HG03565 (cell line): ENCODE measurements at regions not wholly inside any gene's neighbourhood (a gene's known extent, or its start where the extent isn't known, plus 50 kb on each side); places are given as distances from the start of the nearest gene placed in this dataset.

ENCODE experiments used
- ATAC-seq: cut with Tn5 transposase; IDR thresholded peaks from one replicate; pipeline ENCODE4 v1.9.1; 2021; ENCODE audit warnings: mild to moderate bottlenecking, moderate library complexity; ENCODE audit not compliant: unreplicated experiment

GRCh38 chr3:22565393-22565792, 637.7 kb upstream of the UBE2E2 start:
- no peak for ATAC-seq

GRCh38 chr3:22568285-22568684, 634.8 kb upstream of the UBE2E2 start:
- ATAC-seq: no peak

DNA sequence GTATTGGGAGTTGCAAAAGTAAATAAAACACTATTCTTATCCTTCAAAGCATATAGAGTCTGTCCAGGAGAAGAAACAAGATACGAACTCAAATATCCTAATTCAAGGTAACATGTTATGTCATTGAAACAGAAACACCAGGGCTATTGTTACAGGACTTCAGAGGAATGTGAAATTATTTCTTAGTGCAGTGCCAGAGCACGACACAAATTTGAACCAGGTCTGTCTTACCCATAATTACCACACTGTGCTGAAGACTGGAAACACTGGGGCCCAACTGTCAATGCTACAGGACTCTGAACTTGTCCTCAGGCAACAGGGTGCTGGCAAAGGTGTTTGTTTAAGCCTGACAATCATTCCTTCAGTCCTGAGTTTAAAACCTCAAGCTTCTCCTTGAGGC, 633.6 kb upstream of the UBE2E2 start:
- ATAC-seq: no peak

DNA sequence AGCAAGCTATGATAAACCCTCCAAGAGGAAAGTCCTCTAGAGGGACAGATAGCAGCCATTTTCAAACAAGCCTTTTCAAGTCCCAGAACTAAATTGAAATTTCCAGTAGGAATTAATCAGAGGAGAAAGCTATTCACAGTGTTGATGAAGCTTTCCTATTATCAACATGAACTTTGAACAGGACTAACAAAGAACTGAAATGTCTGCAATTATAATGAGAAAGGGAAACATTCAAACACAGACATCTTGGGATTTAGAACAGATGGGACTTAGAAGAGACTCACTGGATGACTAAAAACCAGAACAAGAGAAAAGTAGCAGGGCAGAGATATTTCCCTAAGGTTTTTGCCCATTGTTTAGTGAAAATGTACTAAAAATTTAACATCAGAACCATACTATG, 622.1 kb upstream of the UBE2E2 start:
- no peak for ATAC-seq

DNA sequence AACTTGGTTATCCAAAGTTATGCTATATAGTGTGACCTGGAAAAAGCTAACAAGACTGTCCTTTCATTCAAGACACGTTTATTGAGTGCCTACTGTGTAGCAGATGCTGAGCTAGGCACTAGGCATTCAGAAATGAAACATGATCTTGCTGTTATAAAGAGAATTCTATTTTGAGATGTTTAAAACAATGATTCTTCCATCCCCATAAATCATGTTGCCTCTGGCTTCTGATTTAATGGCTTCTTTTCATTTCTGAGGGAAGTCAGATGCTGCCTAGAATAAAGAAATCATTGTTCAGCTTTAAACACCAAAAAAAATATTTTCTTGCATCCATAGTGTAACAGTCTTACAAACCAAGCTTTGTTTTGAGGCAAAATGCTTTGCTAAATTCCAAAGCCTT, 620.9 kb upstream of the UBE2E2 start:
- no peak for ATAC-seq

DNA sequence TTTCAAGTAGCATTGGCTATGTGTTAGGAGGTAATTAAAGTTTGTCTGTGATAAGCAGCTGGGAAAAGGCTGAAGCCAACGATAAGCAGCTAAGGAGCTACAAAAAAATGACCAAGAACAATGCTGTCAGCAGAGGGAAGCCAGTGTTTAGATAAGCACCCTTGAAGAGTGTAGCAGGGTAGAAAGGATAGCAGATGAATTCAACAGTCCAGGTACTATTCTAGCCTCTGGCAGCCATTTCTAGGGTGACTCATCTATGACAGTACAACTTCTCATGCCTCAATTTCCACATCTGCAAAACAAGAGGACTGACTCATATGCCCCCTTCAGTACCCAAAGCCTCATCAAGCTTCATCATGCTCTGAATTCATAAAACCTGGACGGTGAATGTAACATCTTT, 617.6 kb upstream of the UBE2E2 start:
- ATAC-seq: no peak

DNA sequence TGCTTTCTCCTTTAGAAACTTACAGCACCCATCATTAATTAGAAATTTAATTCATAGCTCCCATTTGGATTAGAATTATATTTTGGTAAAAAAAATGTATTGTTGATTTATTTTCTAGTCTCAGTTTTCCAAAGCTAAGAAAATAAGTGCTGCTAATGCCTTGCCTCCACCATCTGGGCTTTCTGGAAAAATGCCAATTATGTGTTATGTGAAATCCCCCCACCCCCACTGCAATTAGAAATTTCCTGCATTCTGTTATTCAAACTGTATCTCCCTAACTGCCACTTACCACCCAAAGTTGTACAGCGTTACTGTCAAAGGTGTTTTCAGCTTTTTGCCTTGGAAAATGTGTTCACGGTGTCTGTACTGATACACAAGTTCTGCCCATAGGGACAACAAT, 617.2 kb upstream of the UBE2E2 start:
- no peak for ATAC-seq

GRCh38 chr3:22587446-22587845, 615.7 kb upstream of the UBE2E2 start:
- ATAC-seq: no peak

DNA sequence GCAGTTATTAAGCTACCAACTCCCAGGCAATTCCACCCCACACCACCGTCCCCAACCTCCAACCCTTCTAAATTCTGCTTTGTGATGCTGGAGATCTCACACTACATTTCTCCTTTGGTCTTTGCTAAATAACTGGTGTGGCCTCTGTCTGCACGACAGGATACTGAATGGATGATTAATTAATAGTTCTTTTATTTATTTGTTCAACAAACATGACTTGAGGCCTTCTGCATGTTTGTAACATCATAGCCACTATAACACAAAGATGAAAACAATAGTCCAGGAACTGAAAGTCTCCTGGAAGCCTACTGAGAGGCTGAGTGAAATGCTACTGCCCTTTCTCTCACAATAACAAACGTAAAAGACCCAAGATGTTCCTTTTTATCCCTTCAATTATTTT, 609.5 kb upstream of the UBE2E2 start:
- no peak for ATAC-seq

DNA sequence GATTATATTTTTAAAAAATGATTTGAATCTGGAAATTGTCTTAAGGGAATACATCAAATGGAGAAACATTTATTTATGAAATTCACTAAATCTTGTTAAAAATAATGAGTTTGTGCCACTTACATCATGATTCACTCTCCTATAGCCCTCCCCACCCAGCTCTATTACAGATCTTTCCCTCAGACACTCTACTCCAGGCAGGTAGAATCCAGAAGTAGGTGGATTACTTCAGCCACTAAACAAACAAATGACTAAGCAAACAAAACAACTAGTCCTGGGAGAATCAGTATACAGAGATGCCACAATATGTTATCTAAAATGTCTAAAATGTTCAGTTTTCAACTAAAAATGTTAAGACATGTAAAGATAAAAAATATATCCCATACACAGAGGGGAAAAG, 608.1 kb upstream of the UBE2E2 start:
- ATAC-seq: no peak

- ATAC-seq: no peak
Measured at GRCh38 chr3:22606461-22606860, 596.7 kb upstream of the UBE2E2 start.

DNA sequence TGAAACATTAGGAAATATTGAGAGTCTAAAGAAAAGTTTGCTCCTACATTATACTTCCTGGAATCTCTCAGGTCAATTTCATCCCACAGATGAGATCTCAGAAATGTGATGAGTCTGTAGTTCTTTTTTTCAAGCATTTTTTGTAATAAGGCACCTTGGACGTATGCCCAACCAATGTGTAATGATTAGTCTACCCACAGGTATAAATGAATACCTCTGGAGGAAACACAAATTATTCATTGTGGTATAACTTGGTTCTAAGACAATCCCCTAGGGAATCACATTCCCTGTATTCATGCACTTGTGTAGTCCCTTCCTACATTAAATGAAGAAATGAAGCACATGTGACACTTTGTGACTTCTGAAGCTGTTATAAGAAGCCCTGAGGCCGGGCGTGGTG, 596.2 kb upstream of the UBE2E2 start:
- no peak for ATAC-seq

DNA sequence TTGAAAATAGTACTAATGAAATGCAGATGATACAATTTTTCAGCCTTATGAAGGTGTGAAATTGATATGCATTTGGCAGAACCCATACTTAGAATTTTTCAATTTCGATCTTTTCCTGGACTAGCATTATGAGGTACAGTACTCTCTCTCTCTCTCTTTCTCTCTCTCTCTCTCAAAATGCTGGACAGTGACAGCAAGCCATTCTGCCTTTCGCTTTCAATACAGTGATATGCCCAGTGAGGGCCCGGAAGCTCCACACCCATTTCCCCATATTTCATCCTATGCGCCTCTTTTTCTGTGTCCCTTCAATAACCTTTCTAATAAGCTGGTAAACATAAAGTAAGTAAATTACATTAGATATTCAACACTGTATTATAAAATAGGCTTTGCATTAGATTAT, 595.0 kb upstream of the UBE2E2 start:
- ATAC-seq: no peak

DNA sequence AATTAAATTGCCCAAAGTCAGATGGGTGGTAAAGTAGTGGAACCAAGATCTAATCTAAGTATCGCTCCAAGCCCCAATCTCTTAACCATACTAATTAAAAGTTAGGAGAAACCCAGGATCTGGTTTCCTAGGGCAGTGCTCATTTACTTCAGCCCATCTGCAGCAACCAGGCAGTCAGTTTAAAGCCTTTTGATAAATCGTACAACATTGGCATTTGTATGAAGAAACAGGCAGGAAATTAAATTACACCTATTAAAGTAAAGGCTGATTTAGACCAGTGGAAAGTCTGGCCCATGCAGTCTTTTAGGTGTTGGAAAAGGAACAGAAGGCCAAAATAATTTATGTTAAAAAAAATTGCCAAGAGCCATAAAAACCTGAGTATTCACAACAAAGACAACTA, 594.4 kb upstream of the UBE2E2 start:
- ATAC-seq: no peak

- ATAC-seq: no peak
Measured at GRCh38 chr3:22609139-22609538, 594.0 kb upstream of the UBE2E2 start.

- no peak for ATAC-seq
Measured at GRCh38 chr3:22612927-22613326, 590.2 kb upstream of the UBE2E2 start.

- no peak for ATAC-seq
Measured at GRCh38 chr3:22615790-22616189, 587.3 kb upstream of the UBE2E2 start.

DNA sequence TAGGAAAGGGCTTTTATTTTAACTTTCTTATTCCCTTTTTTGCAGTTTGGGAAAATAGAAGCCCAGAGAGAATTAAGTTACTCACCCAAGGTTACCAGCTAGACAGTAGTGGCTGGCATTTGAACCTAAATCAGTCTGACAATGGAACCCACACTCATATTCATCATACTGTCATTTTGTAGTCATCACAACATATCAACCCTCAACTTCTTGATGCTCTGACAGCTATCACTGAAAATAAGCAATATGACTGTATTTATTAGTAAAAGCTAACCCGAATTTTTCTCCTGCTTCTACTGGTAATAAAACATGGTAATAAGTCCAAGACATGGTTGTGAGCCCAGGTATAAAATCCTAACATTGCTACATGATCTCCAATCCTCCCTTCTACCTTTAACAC, 585.8 kb upstream of the UBE2E2 start:
- no peak for ATAC-seq

DNA sequence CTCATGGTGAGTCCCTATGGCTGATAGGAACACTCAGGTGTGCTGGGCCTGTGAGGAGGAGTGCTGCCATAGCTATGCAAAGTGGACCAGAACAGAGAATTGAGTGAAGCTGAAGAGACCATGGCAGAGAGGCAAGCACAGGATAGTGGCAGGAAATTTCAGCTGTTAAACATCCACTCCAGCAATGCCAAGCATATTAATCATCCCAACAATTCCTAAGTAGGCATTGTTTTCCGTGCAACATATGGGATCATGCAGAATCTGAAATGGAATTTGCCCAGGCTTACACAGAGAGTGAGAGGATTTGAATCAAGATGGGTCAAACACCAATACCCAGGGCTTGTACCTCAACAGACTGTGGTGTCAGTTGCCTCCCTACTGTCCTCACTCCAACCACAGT, 582.6 kb upstream of the UBE2E2 start:
- no peak for ATAC-seq

GRCh38 chr3:22621205-22621809, 581.8 kb upstream of the UBE2E2 start:
- no peak for ATAC-seq

GRCh38 chr3:22627993-22628499, 575.1 kb upstream of the UBE2E2 start:
- no peak for ATAC-seq

DNA sequence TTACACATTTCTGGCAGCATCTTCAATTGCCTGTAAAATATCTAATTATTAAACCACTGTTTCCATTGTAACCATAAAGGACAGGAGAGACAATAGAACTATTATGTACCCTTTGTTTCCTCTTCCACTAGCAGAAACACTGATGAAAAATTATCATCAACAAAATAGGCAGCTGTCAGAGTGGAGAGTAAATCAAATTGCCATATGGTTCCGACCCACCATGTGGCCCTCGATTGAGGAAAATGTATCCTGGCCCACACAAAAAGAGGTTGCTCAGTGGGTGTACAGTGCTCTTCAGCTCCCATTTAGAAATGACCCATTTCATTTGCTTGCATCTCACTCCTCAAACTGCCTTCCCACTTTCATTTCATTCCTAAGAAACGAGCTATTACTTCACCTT, 570.6 kb upstream of the UBE2E2 start:
- ATAC-seq: no peak

DNA sequence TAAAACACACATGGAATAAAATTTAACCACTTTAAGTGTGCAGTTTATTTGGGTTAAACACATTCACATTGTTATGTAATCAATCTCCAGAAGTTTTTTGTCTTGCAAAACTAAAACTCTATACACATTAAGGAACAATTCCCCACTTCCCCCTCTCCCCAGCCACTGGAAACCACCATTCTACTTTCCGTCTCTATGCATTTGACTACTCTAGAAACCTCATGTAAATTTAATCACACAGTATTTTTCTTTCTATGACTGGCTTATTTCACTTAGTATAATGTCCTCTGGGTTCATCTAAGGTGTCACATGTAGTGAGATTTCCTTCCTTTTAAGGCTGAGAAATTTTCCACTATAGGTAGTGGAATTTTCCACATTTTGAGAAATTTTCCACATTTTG, 568.7 kb upstream of the UBE2E2 start:
- ATAC-seq: peak; percentile 46
